Osteoblast (primary cell): ENCODE measurements at regions not wholly inside any gene's neighbourhood (a gene's known extent, or its start where the extent isn't known, plus 50 kb on each side); places are given as distances from the start of the nearest gene placed in this dataset.

Source experiments
- DNase-seq: peaks from one replicate; pipeline ENCODE4 v3.0.0; 2011; ENCODE audit warnings: low spot score, mixed read lengths; ENCODE audit not compliant: insufficient read length; ENCODE audit errors: missing footprints
- H2AFZ ChIP-seq: 2 replicates; pipeline ENCODE4 v1.6.0; 2011; ENCODE audit warnings: mild to moderate bottlenecking, low read length
- H3K27ac ChIP-seq: 2 replicates; pipeline ENCODE4 v1.5.1; 2011; ENCODE audit warnings: mild to moderate bottlenecking, low read depth, low read length, moderate library complexity
- H3K27me3 ChIP-seq: 2 replicates; pipeline ENCODE4 v1.6.0; 2012; ENCODE audit warnings: mild to moderate bottlenecking, control low read depth, inconsistent platforms, low read length, moderate library complexity; ENCODE audit not compliant: insufficient read depth
- H3K36me3 ChIP-seq: 2 replicates; pipeline ENCODE4 v1.5.1; 2011; ENCODE audit warnings: mild to moderate bottlenecking, low read length, control low read depth, moderate library complexity; ENCODE audit not compliant: insufficient read depth
- H3K4me1 ChIP-seq: 2 replicates; pipeline ENCODE4 v1.5.1; 2011; ENCODE audit warnings: mild to moderate bottlenecking, low read length, control low read depth, moderate library complexity; ENCODE audit not compliant: insufficient read depth
- H3K4me2 ChIP-seq: 2 replicates; pipeline ENCODE4 v1.6.0; 2011; ENCODE audit warnings: mild to moderate bottlenecking, low read length; ENCODE audit not compliant: insufficient read depth
- H3K4me3 ChIP-seq: fragments of 200-600 bp; sonication (generic); 3 replicates; pipeline ENCODE4 v1.5.1; 2012; ENCODE audit warnings: mild to moderate bottlenecking, low read length, inconsistent platforms; ENCODE audit not compliant: insufficient read depth
- H3K79me2 ChIP-seq: 2 replicates; pipeline ENCODE4 v1.6.0; 2012; ENCODE audit warnings: mild to moderate bottlenecking, low read length, control low read depth, inconsistent platforms; ENCODE audit not compliant: insufficient read depth
- H3K9me3 ChIP-seq: 2 replicates; pipeline ENCODE4 v1.5.1; 2011; ENCODE audit warnings: low read depth, low read length, control low read depth
- H4K20me1 ChIP-seq: 2 replicates; pipeline ENCODE4 v1.6.0; 2012; ENCODE audit warnings: mild to moderate bottlenecking, low read length, control low read depth; ENCODE audit not compliant: insufficient read depth
- CTCF ChIP-seq: IDR thresholded peaks from 2 replicates; pipeline ENCODE4 v1.5.1; 2011; ENCODE audit warnings: mild to moderate bottlenecking, low read depth, low read length, moderate library complexity; ENCODE audit errors: extremely low read depth

GRCh38 chr2:14951569-14952285, 319.2 kb downstream of the LRATD1 start:
- H3K27me3 ChIP-seq, result no peaks in the 10 kb centered on the region
- no peak overlapping the region for H3K4me3 ChIP-seq
- H4K20me1 ChIP-seq, result no peaks in the 10 kb centered on the region
- no peak for TF ChIP-seq CTCF
- DNase-seq, result no peak
- H2AFZ ChIP-seq, result no peak overlapping the region
- H3K36me3 ChIP-seq, result no peaks in the 10 kb centered on the region
- H3K4me1 ChIP-seq, result no peaks in the 10 kb centered on the region
- no peak overlapping the region for H3K27ac ChIP-seq
- H3K9me3 ChIP-seq, result no peaks in the 10 kb centered on the region
- H3K79me2 ChIP-seq, result no peaks in the 10 kb centered on the region
- H3K4me2 ChIP-seq, result no peak overlapping the region

- Histone ChIP-seq H3K4me2 (no peak overlapping the region), H4K20me1 (no peaks in the 10 kb centered on the region), H3K36me3 (no peaks in the 10 kb centered on the region), H3K27me3 (no peaks in the 10 kb centered on the region), H3K27ac (no peak overlapping the region), H3K9me3 (no peaks in the 10 kb centered on the region), H3K4me1 (no peaks in the 10 kb centered on the region), H3K4me3 (no peak overlapping the region), H3K79me2 (no peaks in the 10 kb centered on the region), H2AFZ (no peak overlapping the region)
- no peak for TF ChIP-seq CTCF
- DNase-seq, result no peak
These were observed 320.0 kb downstream of the LRATD1 start for GRCh38 chr2:14952400-14952963.

- Histone ChIP-seq H3K4me3 (no peak overlapping the region), H2AFZ (no peak overlapping the region), H3K36me3 (no peaks in the 10 kb centered on the region), H3K27me3 (no peaks in the 10 kb centered on the region), H3K4me2 (no peak overlapping the region), H4K20me1 (no peaks in the 10 kb centered on the region), H3K79me2 (no peaks in the 10 kb centered on the region), H3K4me1 (no peaks in the 10 kb centered on the region), H3K9me3 (no peaks in the 10 kb centered on the region), H3K27ac (no peak overlapping the region)
- TF ChIP-seq CTCF, result no peak
- DNase-seq, result no peak
These were observed 328.3 kb downstream of the LRATD1 start for GRCh38 chr2:14960686-14961324.

- H3K4me1 ChIP-seq, result no peaks in the 10 kb centered on the region
- no peaks in the 10 kb centered on the region for H4K20me1 ChIP-seq
- no peaks in the 10 kb centered on the region for H3K79me2 ChIP-seq
- TF ChIP-seq CTCF, result no peak
- no peaks in the 10 kb centered on the region for H3K36me3 ChIP-seq
- DNase-seq, result no peak
- no peak overlapping the region for H2AFZ ChIP-seq
- H3K9me3 ChIP-seq, result no peaks in the 10 kb centered on the region
- no peak overlapping the region for H3K4me2 ChIP-seq
- H3K27me3 ChIP-seq, result no peaks in the 10 kb centered on the region
- H3K4me3 ChIP-seq, result no peak overlapping the region
- no peak overlapping the region for H3K27ac ChIP-seq
These were observed 335.2 kb downstream of the LRATD1 start for GRCh38 chr2:14967729-14968128.
